Mesothelial cell of epicardium (in vitro differentiated cells): ENCODE measurements at regions not wholly inside any gene's neighbourhood (a gene's known extent, or its start where the extent isn't known, plus 50 kb on each side); places are given as distances from the start of the nearest gene placed in this dataset.

ENCODE experiments used
- DNase-seq, 2 experiments: peaks; one replicate each; pipeline ENCODE4 v3.0.0; 2021; ENCODE audit warnings: low spot score in 2 of 2; ENCODE audit not compliant: unreplicated experiment in 2 of 2
- H3K27ac Mint-ChIP-seq: 2 replicates; pipeline ENCODE4 v1.8.0; 2021; ENCODE audit warnings: mixed read lengths
- H3K27me3 Mint-ChIP-seq: 2 replicates; pipeline ENCODE4 v1.8.0; 2021; ENCODE audit warnings: low read depth, mixed read lengths
- H3K36me3 Mint-ChIP-seq: 2 replicates; pipeline ENCODE4 v1.8.0; 2021; ENCODE audit warnings: mixed read lengths
- H3K4me1 Mint-ChIP-seq: 2 replicates; pipeline ENCODE4 v1.8.0; 2021; ENCODE audit warnings: mixed read lengths
- H3K4me3 Mint-ChIP-seq: 2 replicates; pipeline ENCODE4 v1.8.0; 2021; ENCODE audit warnings: mild to moderate bottlenecking, moderate library complexity, mixed read lengths
- H3K9me3 Mint-ChIP-seq: 2 replicates; pipeline ENCODE4 v1.8.0; 2021; ENCODE audit warnings: mixed read lengths
- TF ChIP-seq, protein P1 (sequence below): fragments of 200-600 bp; sonication (generic); IDR thresholded peaks from one replicate; pipeline ENCODE4 v1.5.0; 2021; ENCODE audit warnings: antibody characterized with exemption; ENCODE audit not compliant: unreplicated experiment

- DNase-seq: no peak
Measured at GRCh38 chr2:20103530-20103929, 52.1 kb upstream of the LAPTM4A start.

More at GRCh38 chr2:20103530-20103929, 52.1 kb upstream of the LAPTM4A start:
- Mint-ChIP-seq H3K4me3 (no peak overlapping the region), H3K9me3 (peaks cover 10% of the 10 kb centered on the region), H3K4me1 (peaks cover 10% of the 10 kb centered on the region), H3K36me3 (no peaks in the 10 kb centered on the region), H3K27me3 (no peaks in the 10 kb centered on the region), H3K27ac (no peak overlapping the region)
- TF ChIP-seq, protein P1, sequence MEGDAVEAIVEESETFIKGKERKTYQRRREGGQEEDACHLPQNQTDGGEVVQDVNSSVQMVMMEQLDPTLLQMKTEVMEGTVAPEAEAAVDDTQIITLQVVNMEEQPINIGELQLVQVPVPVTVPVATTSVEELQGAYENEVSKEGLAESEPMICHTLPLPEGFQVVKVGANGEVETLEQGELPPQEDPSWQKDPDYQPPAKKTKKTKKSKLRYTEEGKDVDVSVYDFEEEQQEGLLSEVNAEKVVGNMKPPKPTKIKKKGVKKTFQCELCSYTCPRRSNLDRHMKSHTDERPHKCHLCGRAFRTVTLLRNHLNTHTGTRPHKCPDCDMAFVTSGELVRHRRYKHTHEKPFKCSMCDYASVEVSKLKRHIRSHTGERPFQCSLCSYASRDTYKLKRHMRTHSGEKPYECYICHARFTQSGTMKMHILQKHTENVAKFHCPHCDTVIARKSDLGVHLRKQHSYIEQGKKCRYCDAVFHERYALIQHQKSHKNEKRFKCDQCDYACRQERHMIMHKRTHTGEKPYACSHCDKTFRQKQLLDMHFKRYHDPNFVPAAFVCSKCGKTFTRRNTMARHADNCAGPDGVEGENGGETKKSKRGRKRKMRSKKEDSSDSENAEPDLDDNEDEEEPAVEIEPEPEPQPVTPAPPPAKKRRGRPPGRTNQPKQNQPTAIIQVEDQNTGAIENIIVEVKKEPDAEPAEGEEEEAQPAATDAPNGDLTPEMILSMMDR: peak; percentile 29
